WI38 (cell line): ENCODE measurements at regions not wholly inside any gene's neighbourhood (a gene's known extent, or its start where the extent isn't known, plus 50 kb on each side); places are given as distances from the start of the nearest gene placed in this dataset.

Source experiments
- H3K4me3 ChIP-seq: 2 replicates; pipeline ENCODE4 v1.5.1; 2011; ENCODE audit warnings: low read depth, mild to moderate bottlenecking, control low read depth, low read length
- CTCF ChIP-seq: IDR thresholded peaks from 2 replicates; pipeline ENCODE4 v1.5.1; 2012; ENCODE audit warnings: low read depth, mild to moderate bottlenecking, control low read depth, low read length

DNA sequence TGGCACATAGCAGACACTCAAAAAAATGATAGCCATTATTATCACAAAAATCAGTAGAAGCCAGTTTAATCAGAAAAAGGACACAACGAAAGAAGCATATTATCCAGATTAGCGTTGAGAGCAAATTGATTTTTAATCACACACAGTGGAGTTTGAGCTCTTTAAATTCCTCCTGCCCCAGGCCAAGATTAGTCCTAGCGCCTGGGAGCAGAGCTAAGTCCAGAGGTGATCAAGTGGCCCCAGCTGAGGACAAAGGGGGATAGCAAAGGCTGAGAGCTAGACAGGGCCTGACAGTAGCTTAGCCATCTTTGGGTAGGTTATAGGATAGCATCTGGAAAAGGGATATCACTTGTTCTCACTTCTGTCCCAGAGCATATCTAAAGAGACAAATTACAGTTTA is 133.6 kb downstream of the NXPE2 start:
- TF ChIP-seq CTCF, result no peak

GRCh38 chr11:114812733-114813132 is 134.4 kb downstream of the NXPE2 start:
- TF ChIP-seq CTCF, result no peak
- H3K4me3 ChIP-seq, result no peak overlapping the region

More for the DNA sequence above, 133.6 kb downstream of the NXPE2 start:
- H3K4me3 ChIP-seq, result no peak overlapping the region

DNA sequence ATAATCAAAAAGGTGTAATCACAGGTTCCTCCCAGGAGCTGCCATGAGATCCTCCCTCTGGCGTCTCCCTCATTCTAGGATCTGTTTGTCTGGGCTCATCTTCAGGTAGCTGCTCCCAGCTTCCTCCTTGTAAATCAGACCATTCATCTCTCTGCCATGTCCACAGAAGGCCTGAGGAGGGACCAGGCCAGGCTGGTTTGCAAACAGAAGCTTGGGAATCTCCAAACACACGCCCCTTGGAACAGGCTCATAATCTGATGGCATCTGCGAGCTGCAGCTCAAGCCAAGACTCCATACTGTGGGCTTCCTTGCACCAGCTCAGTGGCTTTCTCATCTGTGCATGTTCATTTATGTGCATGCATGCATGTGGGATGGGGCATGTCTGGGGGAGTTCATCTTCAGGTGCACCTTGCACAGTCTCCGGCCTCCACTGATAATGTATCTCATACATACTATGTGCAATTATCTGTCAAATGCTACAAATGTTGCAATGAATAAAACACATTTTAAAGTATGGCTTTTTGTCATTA is 134.9 kb downstream of the NXPE2 start:
- H3K4me3 ChIP-seq, result no peak overlapping the region
- TF ChIP-seq CTCF, result no peak

DNA sequence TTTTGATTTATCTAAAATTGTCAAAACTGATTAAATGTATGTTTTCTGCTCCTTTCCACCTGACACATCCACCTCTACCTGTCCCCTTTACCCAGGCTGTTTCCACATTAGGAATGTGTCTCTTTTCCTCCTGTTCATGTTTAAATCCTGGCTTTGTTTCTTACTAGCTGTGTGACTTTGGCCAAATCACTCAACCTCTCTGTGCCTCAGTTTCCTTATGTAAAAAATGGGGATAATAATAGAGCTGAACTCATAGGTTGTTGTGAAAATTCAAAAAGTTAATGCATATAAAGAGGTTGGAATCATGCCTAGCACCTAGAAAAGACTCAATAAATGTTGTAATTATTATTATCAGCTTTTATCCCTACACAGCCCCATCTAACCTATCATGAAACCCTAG is 136.8 kb downstream of the NXPE2 start:
- no peak for TF ChIP-seq CTCF
- H3K4me3 ChIP-seq, result no peak overlapping the region

DNA sequence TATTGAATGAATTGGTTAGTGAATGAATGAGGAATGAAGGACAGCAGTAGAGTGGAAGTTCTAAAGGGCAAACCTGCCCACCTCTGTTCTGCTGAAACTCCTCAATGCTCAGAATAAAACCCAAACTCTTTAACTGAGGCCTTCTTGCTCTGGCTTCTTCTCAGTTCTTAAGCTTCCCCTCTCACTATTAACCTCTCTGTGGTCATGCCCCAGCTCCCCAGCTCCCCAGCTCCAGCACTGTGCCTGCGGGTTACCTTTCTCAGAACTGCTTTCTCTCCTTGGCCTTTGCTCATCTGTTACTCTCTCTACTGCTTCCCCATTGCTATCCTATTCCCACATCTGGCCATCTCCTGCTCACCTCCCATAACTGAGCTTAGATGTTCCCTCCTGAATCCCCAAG is 137.4 kb downstream of the NXPE2 start:
- no peak for TF ChIP-seq CTCF
- H3K4me3 ChIP-seq, result no peak overlapping the region

GRCh38 chr11:114816791-114817190 is 138.5 kb downstream of the NXPE2 start:
- no peak for TF ChIP-seq CTCF
- H3K4me3 ChIP-seq, result no peak overlapping the region

DNA sequence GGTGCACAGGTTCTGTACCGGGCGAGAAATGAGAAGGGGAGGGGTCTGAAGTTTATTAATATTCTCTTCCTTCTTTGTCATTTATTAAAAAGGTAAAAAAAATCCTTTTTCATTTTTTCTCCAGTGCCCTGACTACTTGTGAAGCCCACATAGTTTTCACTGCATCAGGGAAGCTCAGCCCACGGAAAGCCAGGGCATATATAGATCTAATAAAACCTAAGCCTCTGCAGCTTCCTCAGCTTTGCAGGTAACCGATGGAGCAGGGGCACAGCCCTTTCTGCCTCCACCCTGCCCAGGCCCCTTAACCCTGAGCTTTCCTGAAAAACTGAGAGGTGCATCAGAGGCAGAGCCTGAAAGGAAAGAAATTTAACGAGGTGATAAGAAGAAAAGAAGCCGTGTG is 140.1 kb downstream of the NXPE2 start:
- TF ChIP-seq CTCF, result no peak
- H3K4me3 ChIP-seq, result no peak overlapping the region
